ENCODE measurements at regions not wholly inside any gene's neighbourhood (a gene's known extent, or its start where the extent isn't known, plus 50 kb on each side); places are given as distances from the start of the nearest gene placed in this dataset.

- TF ChIP-seq CTCF (conservative IDR thresholded peaks at IDR 0.05; ENCODE audit: low read length) (no peak), EZH2phosphoT487 (IDR thresholded peaks at IDR 0.05; ENCODE audit: borderline replicate concordance, low read depth, low read length) (no peak)
Observed at GRCh38 chr16:65213866-65214595, 92.2 kb upstream of the CDH11 start.
